IMR-90 (cell line): ENCODE measurements at regions not wholly inside any gene's neighbourhood (a gene's known extent, or its start where the extent isn't known, plus 50 kb on each side); places are given as distances from the start of the nearest gene placed in this dataset.

Source experiments
- ATAC-seq: fragments of 200-7000 bp; cut with Tn5 transposase; 2 replicates; pipeline ENCODE4 v1.9.1; 2020; ENCODE audit warnings: low read depth, mild to moderate bottlenecking, moderate library complexity
- BruUV-seq: library from RNA; stranded (reverse); fragments of 400-500 nt; replicated peaks from 2 replicates; lab custom pipeline; 2021; lab: Mats Ljungman, UMichigan
- CTCF ChIA-PET: fragments of 300-600 bp; formaldehyde crosslinking; extraction: SDS; loops from one replicate; lab custom pipeline; 2021; ENCODE audit warnings: antibody characterized with exemption; lab: Yijun Ruan, JAX
- POLR2A ChIA-PET: fragments of 300-600 bp; sonication (Branson Sonifier 250); formaldehyde crosslinking; loops from one replicate; lab custom pipeline; 2022; ENCODE audit warnings: antibody characterized with exemption; ENCODE audit not compliant: unreplicated experiment; lab: Charles Lee
- DNase-seq: peaks from one replicate; pipeline ENCODE4 v3.0.0; 2013
- H2AFZ ChIP-seq: replicated peaks from 2 replicates; pipeline ENCODE3; 2013; ENCODE audit warnings: low read length, mild to moderate bottlenecking; ENCODE audit not compliant: poor library complexity
- H2AK5ac ChIP-seq: 2 replicates; pipeline ENCODE4 v1.6.1; 2013; ENCODE audit warnings: low read depth, low read length, inconsistent platforms
- H2AK9ac ChIP-seq: replicated peaks from 2 replicates; pipeline ENCODE3; 2013; ENCODE audit warnings: mild to moderate bottlenecking, low read depth, low read length, moderate library complexity; ENCODE audit not compliant: poor library complexity
- H2BK120ac ChIP-seq: 2 replicates; pipeline ENCODE4 v1.6.1; 2013; ENCODE audit warnings: low read depth, low read length, inconsistent platforms
- H2BK15ac ChIP-seq: 3 replicates; pipeline ENCODE4 v1.6.1; 2013; ENCODE audit warnings: low read depth, low read length, inconsistent platforms
- H2BK20ac ChIP-seq: 2 replicates; pipeline ENCODE4 v1.6.1; 2013; ENCODE audit warnings: low read depth, mild to moderate bottlenecking, inconsistent platforms, low read length, moderate library complexity
- H2BK5ac ChIP-seq: 2 replicates; pipeline ENCODE4 v1.6.1; 2013; ENCODE audit warnings: mild to moderate bottlenecking, low read depth, low read length, inconsistent platforms; ENCODE audit not compliant: poor library complexity, severe bottlenecking
- H3K14ac ChIP-seq: replicated peaks from 2 replicates; pipeline ENCODE4 v1.6.1; 2013; ENCODE audit warnings: low read depth, low read length, inconsistent platforms
- H3K18ac ChIP-seq: 2 replicates; pipeline ENCODE4 v1.6.1; 2013; ENCODE audit warnings: low read depth, low read length, control low read depth
- H3K23ac ChIP-seq: 2 replicates; pipeline ENCODE4 v1.6.1; 2013; ENCODE audit warnings: low read depth, low read length, inconsistent platforms
- H3K27ac ChIP-seq: 2 replicates; pipeline ENCODE4 v1.5.1; 2013; ENCODE audit warnings: mild to moderate bottlenecking, control low read depth, low read length; ENCODE audit not compliant: insufficient read depth
- H3K27me3 ChIP-seq: 2 replicates; pipeline ENCODE4 v1.6.1; 2013; ENCODE audit warnings: low read length; ENCODE audit not compliant: control insufficient read depth, insufficient read depth
- H3K36me3 ChIP-seq: 2 replicates; pipeline ENCODE4 v1.6.1; 2013; ENCODE audit warnings: low read length, mixed read lengths; ENCODE audit not compliant: control insufficient read depth, insufficient read depth
- H3K4ac ChIP-seq: 2 replicates; pipeline ENCODE4 v1.6.1; 2013; ENCODE audit warnings: low read depth, low read length, inconsistent platforms
- H3K4me1 ChIP-seq: 2 replicates; pipeline ENCODE4 v1.6.1; 2013; ENCODE audit warnings: low read length, mixed read lengths; ENCODE audit not compliant: control insufficient read depth, insufficient read depth
- H3K4me2 ChIP-seq: 2 replicates; pipeline ENCODE4 v1.6.1; 2013; ENCODE audit warnings: low read depth, mild to moderate bottlenecking, control low read depth, low read length, moderate library complexity
- H3K4me3 ChIP-seq: 2 replicates; pipeline ENCODE4 v1.5.1; 2013; ENCODE audit warnings: low read depth, mild to moderate bottlenecking, control low read depth, low read length, moderate library complexity; ENCODE audit not compliant: insufficient read depth
- H3K56ac ChIP-seq: 2 replicates; pipeline ENCODE4 v1.6.1; 2013; ENCODE audit warnings: low read length, inconsistent platforms; ENCODE audit not compliant: insufficient read depth; ENCODE audit errors: extremely low read depth
- H3K79me1 ChIP-seq, 2 experiments: 2 replicates each; pipeline ENCODE4 v1.6.1; 2013; ENCODE audit warnings: low read length in 2 of 2, inconsistent platforms in 1 of 2, low read depth in 1 of 2
- H3K9ac ChIP-seq: 2 replicates; pipeline ENCODE4 v1.6.1; 2013; ENCODE audit warnings: low read depth, low read length, control low read depth
- H3K9me1 ChIP-seq: 2 replicates; pipeline ENCODE4 v1.6.1; 2013; ENCODE audit warnings: low read length, inconsistent platforms; ENCODE audit not compliant: insufficient read depth
- H3K9me3 ChIP-seq: 2 replicates; pipeline ENCODE4 v1.6.1; 2013; ENCODE audit warnings: low read length; ENCODE audit not compliant: control insufficient read depth, insufficient read depth
- H4K20me1 ChIP-seq: 2 replicates; pipeline ENCODE4 v1.6.1; 2013; ENCODE audit warnings: low read length, inconsistent platforms; ENCODE audit not compliant: insufficient read depth
- H4K5ac ChIP-seq: 2 replicates; pipeline ENCODE4 v1.6.1; 2013; ENCODE audit warnings: mild to moderate bottlenecking, low read depth, low read length, control low read depth
- H4K8ac ChIP-seq, 2 experiments: 2 replicates each; pipeline ENCODE4 v1.6.1; 2013; ENCODE audit warnings: low read depth in 2 of 2, low read length in 2 of 2, control low read depth in 1 of 2, inconsistent platforms in 1 of 2
- H4K91ac ChIP-seq: 2 replicates; pipeline ENCODE4 v1.6.1; 2013; ENCODE audit warnings: low read depth, low read length, inconsistent platforms; ENCODE audit not compliant: insufficient read depth
- RFX5 ChIP-seq: IDR thresholded peaks from 2 replicates; pipeline ENCODE4 v1.8.0; 2012; ENCODE audit warnings: low read depth, mild to moderate bottlenecking, low read length, moderate library complexity
- WGBS, 2 experiments: methylation state at CpG; one replicate each; pipeline versions ENCODE4 v1.1.5 to v1.1.7; 2013; ENCODE audit warnings: missing lambda C conversion rate in 2 of 2; ENCODE audit not compliant: insufficient read length in 1 of 2; ENCODE audit errors: extremely low coverage in 2 of 2; 5-methylcytosine and 5-hydroxymethylcytosine counted together
- dilution Hi-C: fragments of 300-500 bp; cut with HindIII; formaldehyde crosslinking; loops from one replicate; pipeline ENCODE4 v1.14.3; 2018; ENCODE audit warnings: low sequenced_read_pairs; ENCODE audit not compliant: unreplicated experiment
- in situ Hi-C: fragments of 300-500 bp; cut with MboI; formaldehyde crosslinking; loops from 3 replicates; pipeline ENCODE4 v1.14.3; 2019; ENCODE audit warnings: low sequenced_read_pairs, inconsistent platforms, mixed read lengths
- intact Hi-C: fragments of 100-400 bp; cut with micrococcal nuclease; formaldehyde crosslinking; loops from 2 replicates; pipeline ENCODE4 v1.10.0; 2022

DNA sequence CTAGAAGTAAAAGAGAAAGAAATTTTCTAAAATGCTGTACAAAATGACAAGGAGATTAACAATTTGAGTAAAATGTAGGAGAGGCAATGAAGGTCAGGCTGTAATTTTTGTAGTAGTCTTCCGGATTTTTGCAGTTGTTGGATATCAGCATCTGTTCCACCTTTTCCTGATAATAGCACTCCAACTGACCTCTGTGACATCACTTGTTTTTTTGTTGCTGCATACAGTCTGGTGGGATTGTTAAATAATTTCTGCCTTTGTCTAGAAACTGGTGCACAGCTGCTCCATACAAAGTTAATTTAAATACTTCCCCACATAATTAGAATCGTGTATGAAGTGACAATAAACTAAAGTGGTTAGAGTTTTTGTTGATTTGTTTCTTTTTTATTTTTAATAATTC lies 731.4 kb downstream of the PLOD2 start:
- Histone ChIP-seq H3K36me3 (no peaks in the 10 kb centered on the region), H2AFZ (no peak overlapping the region), H3K14ac (no peak overlapping the region), H2BK20ac (no peak overlapping the region), H3K4me1 (no peaks in the 10 kb centered on the region), H3K27me3 (no peaks in the 10 kb centered on the region), H4K8ac (no peak overlapping the region), H3K23ac (no peak overlapping the region), H4K91ac (no peak overlapping the region), H4K5ac (no peak overlapping the region), H3K27ac (no peak overlapping the region), H2BK5ac (no peak overlapping the region), H4K20me1 (no peaks in the 10 kb centered on the region), H2AK5ac (no peak overlapping the region), H2BK120ac (no peak overlapping the region), H3K9me3 (peaks cover 5% of the 10 kb centered on the region; the same call in 1 of the 2 replicates), H3K79me1 (no peaks in the 10 kb centered on the region), H3K18ac (no peak overlapping the region), H3K4me2 (no peak overlapping the region), H3K9ac (no peak overlapping the region), H3K9me1 (no peaks in the 10 kb centered on the region), H3K4me3 (no peak overlapping the region), H3K56ac (no peak overlapping the region), H3K4ac (no peak overlapping the region), H2BK15ac (no peak overlapping the region), H2AK9ac (no peak overlapping the region)
- TF ChIP-seq RFX5: no peak
- intact Hi-C loops (no loop called here), dilution Hi-C loops (no loop called here), in situ Hi-C loops (no loop called here)
- no TSS peak for BruUV-seq
- ChIA-PET CTCF (no interaction called here), POLR2A (no interaction called here)
- ATAC-seq (no peak), DNase-seq (no peak)
- no CpG with 5 or more reads among the region's 2 CpGs for WGBS, 2 experiments
